ENCODE measurements at regions not wholly inside any gene's neighbourhood (a gene's known extent, or its start where the extent isn't known, plus 50 kb on each side); places are given as distances from the start of the nearest gene placed in this dataset.

DNA sequence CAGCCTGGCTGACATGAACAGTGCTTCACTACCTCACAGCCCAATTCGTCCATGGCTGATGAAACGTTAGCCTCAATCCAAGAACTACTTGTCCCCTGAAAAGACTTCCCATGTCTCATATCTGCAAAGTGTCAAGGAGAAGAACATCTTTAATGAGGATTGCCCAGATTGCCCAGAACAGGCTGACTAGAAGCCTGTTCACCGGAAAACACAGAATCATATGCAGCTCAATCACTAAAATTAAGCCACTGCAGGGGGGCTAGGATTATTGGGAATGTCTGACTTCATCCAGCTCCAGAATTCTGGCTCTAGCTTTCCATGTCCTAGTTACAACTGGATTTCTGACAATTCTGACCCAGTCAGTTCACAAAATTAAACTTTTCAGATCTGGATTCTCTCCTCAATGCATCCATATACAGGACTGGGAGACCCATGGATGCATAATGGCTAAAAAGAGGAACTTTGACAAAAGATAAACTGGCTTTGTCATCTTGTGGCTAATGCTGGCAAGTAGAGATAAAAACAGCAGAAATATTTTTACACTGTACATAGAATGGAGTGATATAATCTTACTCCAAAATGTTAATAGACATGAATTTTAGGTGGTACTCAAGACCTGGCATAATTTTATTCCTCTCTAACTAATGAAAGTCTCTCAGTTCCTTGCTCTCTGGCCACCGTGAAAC lies 467.0 kb upstream of the POT1 start:
- TF ChIP-seq CTCF (IDR thresholded peaks at IDR 0.05) = no peak

DNA sequence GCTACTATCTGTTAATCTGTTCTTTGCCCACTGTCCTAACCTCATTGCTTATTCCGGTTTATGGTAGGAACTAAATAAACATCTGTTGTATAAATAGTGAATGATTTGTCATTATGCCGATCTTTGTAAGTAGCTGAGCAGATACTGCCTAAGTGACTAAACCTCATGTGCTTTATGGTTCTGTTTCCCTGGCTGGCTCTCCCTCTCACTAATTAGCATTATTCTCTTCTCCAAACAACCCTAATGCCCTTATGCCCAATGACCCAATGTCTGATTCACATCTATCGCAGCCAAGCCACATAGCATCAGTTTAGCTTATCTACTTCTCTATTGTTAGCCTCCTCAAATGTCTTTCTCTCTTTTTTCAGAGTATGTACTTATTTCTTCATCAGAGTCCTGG lies 462.3 kb upstream of the POT1 start:
- TF ChIP-seq CTCF (IDR thresholded peaks at IDR 0.05) = no peak

GRCh38 chr7:125390981-125391380 lies 461.4 kb upstream of the POT1 start:
- no peak for TF ChIP-seq CTCF (IDR thresholded peaks at IDR 0.05)

GRCh38 chr7:125386211-125386610 lies 456.6 kb upstream of the POT1 start:
- no peak for TF ChIP-seq CTCF (IDR thresholded peaks at IDR 0.05)

DNA sequence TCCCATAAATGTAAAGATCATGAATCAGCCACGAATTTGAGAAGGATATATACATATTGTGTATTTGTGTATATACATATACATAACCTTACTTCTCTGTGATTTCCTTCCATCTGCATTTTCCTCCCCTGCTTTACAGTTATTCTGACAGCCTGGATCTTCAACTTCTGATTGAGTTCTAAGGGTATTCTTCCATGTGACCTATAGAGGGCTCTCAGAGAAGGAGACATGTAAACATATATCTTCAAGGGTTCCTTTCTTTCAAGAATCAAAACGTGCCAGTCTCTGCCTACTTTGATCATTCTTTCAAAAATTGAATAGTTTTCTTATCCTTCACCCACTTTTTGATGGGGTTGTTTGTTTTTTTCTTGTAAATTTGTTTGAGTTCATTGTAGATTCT lies 453.7 kb upstream of the POT1 start:
- no peak; the same call in 1 of the 2 replicates for TF ChIP-seq CTCF (IDR thresholded peaks at IDR 0.05)

DNA sequence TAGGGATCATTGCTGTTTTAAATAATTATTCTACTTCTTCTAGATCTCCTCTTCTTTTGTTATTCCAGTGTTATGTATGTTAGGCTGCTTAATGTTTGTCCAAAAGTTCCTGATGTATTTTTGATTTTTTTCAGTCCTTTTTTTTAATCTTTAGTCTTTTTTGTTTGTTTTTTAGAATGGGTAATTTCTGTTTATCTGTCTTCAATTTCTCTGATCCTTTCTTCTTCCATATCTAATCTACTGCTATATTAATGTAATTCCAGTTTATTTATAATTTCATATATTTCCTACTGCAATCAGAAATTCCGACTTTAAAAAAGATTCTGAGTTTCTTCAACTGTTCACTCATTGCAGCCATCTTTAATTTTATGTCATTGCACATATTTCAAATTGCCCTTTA lies 452.8 kb upstream of the POT1 start:
- no peak for TF ChIP-seq CTCF (IDR thresholded peaks at IDR 0.05)

GRCh38 chr7:125375942-125376341 lies 446.3 kb upstream of the POT1 start:
- no peak for TF ChIP-seq CTCF (IDR thresholded peaks at IDR 0.05)

DNA sequence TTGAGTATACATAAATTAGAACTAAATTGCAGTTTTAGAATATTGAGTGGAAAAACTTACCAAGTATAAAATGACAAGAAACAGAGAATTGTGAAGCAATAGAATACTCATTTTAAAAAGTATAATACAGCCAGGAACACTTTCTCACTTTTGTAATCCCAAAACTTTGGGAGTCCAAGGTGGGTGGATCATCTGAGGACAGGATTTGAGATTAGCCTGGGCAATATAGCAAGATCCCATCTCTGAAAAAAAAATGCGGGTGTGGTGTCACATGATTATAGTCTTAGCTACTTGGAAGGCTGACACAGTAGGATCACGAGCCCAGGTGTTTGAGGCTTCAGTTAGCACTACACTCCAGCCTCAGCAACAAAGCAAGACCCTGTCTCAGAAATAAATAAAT lies 440.9 kb upstream of the POT1 start:
- no peak for TF ChIP-seq CTCF (IDR thresholded peaks at IDR 0.05)
